Superior temporal gyrus (tissue), 1 donor: ENCODE measurements at regions not wholly inside any gene's neighbourhood (a gene's known extent, or its start where the extent isn't known, plus 50 kb on each side); places are given as distances from the start of the nearest gene placed in this dataset.
A peak's percentile ranks its signal among the peaks of the same experiment; 100 is the strongest.

Experiments
- DNase-seq: peaks from one replicate; pipeline ENCODE4 v3.0.0-alpha.2; 2016; ENCODE audit errors: extremely low spot score

- DNase-seq, result no peak
These were observed 869.2 kb downstream of the BCL11A start for GRCh38 chr2:59684116-59684770.

- no peak for DNase-seq
These were observed 872.6 kb downstream of the BCL11A start for GRCh38 chr2:59680863-59681262.

GRCh38 chr2:59677158-59677557, 876.3 kb downstream of the BCL11A start:
- DNase-seq, result no peak

- DNase-seq, result no peak
These were observed 879.4 kb downstream of the BCL11A start for GRCh38 chr2:59674100-59674499.

GRCh38 chr2:59665021-59665420, 888.4 kb downstream of the BCL11A start:
- DNase-seq, result no peak

- DNase-seq, result no peak
These were observed 891.2 kb downstream of the BCL11A start for GRCh38 chr2:59662127-59662861.

GRCh38 chr2:59660262-59660661, 893.2 kb downstream of the BCL11A start:
- no peak for DNase-seq

GRCh38 chr2:59658906-59659635, 894.4 kb downstream of the BCL11A start:
- DNase-seq, result no peak

- no peak for DNase-seq
These were observed 897.6 kb downstream of the BCL11A start for GRCh38 chr2:59655809-59656208.

GRCh38 chr2:59654710-59655109, 898.7 kb downstream of the BCL11A start:
- DNase-seq, result no peak

- DNase-seq, result no peak
These were observed 900.3 kb downstream of the BCL11A start for GRCh38 chr2:59653164-59653563.

- no peak for DNase-seq
These were observed 922.7 kb downstream of the BCL11A start for GRCh38 chr2:59630789-59631188.

GRCh38 chr2:59627599-59627998, 925.9 kb downstream of the BCL11A start:
- DNase-seq, result no peak

GRCh38 chr2:59622599-59623308, 930.7 kb downstream of the BCL11A start:
- no peak for DNase-seq

GRCh38 chr2:59604123-59604522, 949.3 kb downstream of the BCL11A start:
- DNase-seq, result peak; percentile 43

GRCh38 chr2:59594671-59595222, 958.7 kb downstream of the BCL11A start:
- DNase-seq, result no peak

GRCh38 chr2:59590798-59591197, 962.7 kb downstream of the BCL11A start:
- DNase-seq, result no peak

- no peak for DNase-seq
These were observed 963.6 kb downstream of the BCL11A start for GRCh38 chr2:59589881-59590280.

- no peak for DNase-seq
These were observed 965.2 kb downstream of the BCL11A start for GRCh38 chr2:59588286-59588685.

- no peak for DNase-seq
These were observed 967.3 kb downstream of the BCL11A start for GRCh38 chr2:59586176-59586575.

GRCh38 chr2:59585655-59586054, 967.8 kb downstream of the BCL11A start:
- DNase-seq, result no peak

GRCh38 chr2:59584958-59585357, 968.5 kb downstream of the BCL11A start:
- no peak for DNase-seq
